ENCODE measurements at regions not wholly inside any gene's neighbourhood (a gene's known extent, or its start where the extent isn't known, plus 50 kb on each side); places are given as distances from the start of the nearest gene placed in this dataset.

DNA sequence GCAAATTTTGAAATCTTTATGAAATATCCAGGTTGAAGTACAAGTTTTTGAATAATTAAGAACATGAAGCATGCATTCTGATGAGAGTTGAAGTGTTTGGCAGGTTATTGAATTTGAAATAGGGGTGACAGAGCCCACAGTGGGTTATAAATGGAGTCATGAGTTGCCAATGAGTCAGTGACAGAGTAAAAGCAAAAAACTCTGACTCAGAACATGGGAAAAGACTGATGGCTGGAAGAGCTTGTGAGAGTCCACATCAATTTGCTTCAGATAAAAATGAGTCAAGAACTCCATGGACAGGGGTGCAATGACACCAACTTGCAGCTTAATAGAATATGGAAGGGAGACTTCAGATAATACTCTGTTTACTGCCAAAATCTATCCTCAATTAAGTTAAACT, 105.3 kb downstream of the SLC6A15 start:
- DNase-seq (ENCODE audit: low read depth) = peak; percentile 83

GRCh38 chr12:84805474-84805858, 107.1 kb downstream of the SLC6A15 start:
- no peak for DNase-seq (ENCODE audit: low read depth)

DNA sequence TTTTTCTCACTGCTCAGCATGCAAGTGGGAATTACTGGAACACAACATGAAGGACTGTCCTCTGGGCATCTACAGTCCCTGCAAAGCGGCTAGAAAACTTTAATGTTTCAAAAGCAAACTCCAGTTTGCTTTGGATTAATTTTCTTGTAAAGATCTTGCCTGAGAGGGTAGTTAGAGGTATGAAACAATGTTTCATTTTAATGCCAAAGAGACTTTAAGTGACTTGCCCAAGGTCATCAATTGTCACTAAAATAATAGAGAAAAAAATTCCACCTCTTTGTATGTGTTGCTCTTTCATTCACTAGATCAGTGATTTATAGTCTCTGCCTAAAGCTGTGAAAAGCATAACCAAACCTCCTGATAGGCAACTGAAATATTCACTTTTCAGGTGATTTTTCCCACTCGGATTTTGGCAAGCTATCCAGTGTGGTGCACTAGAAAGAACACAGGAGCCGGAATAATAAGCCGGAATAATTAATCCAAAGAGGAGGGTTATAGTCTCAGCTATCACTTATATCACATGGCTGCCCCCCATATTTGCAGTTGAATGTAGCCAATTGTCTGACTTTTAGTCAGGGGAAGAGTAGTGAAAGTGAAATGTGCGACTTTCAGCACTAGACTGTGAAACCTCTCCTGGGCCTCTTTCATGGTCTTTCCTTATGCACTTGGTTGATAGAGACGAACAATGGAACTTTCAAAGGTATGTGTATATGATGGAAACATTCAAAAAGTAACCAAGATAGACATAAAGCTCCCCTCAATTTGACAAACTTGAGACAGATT, 107.7 kb downstream of the SLC6A15 start:
- DNase-seq (ENCODE audit: low read depth) = no peak

- no peak for DNase-seq (ENCODE audit: low read depth)
Measured at GRCh38 chr12:84803661-84804060, 108.9 kb downstream of the SLC6A15 start.

DNA sequence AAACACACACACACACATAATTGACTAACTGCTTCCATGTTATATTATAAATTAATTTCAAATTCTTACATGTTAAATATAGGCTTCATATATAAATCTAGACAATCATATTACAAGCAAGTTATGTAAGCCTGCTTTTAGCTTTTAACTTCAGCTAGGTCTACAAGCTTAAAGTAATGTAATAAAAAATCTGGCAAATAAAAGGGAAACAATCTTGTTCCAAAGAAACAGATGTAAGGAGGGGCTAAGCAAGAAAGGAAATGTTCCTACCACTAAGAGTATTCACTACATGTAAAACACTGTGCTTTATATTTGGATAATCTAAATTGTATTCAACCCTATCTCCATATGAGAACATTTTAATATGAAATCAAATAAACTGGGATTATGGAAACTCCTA, 110.4 kb downstream of the SLC6A15 start:
- DNase-seq (ENCODE audit: low read depth) = no peak

DNA sequence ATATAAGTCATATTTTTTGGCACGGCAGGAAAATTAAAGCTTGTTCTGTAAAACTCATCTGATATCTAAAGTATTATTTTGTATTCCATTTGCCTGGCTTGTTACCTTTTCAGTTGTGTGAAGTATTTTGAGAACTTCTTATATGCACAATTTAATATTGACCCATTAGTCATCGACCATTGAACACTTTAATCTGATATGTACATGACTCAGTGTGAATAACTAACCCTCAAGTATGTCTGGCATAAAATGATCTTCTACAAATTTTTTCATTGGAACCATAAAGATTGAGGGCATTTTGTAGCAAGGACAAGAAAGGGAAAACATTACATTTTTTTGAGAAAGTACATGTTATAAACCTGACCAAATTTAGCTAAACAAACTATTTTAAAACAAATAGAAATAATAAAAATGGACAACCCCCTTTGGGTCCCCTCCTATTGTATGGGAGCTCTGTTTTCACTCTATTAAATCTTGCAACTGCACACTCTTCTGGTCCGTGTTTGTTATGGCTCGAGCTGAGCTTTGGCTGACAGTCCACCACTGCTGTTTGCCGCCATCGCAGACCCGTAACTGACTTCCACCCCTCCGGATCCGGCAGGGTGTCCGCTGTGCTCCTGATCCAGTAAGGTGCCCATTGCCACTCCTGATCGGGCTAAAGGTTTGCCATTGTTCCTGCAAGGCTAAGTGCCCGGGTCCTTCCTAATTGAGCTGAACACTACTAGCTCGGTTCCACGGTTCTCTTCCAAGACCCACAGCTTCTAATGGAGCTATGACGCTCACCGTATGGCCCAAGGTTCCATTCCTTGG, 118.8 kb downstream of the SLC6A15 start:
- DNase-seq (ENCODE audit: low read depth) = peak; percentile 63

DNA sequence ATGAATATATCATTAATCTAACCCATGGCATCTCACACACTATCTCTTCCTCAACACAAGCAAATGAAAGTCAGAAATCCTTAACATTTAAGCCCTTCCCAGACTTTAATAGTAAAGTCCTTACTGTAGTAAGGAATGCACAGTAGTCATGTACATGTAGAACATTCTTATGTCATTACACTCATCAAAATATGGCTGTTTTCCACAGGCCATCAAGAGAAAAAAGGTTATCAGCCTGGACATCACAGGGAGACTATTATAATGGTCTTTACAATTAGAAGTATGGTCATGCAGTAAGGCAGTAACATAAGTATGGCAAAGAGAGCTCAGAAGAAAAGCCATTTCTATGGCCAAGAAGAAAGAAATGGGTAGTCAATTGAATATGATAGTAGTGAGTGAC, 121.2 kb downstream of the SLC6A15 start:
- DNase-seq (ENCODE audit: low read depth) = no peak

DNA sequence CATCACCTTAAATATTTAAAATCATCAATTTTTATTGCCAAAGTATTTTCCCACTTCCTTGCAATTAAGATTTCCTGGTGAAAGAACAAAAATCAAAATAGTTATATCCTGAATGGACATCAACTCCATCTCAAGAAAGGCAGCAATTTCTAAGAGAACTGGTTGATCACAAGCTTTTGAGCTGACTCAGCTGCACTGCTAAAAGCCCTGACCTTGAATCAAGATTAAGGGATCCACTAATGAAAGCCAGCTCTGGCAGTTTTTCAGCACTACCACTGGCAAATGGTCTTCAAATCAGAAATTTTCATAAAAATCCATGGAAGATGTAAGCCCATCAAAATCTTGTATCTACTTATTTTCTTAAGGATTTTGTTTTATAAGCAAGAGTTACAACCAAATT, 123.4 kb downstream of the SLC6A15 start:
- no peak for DNase-seq (ENCODE audit: low read depth)

DNA sequence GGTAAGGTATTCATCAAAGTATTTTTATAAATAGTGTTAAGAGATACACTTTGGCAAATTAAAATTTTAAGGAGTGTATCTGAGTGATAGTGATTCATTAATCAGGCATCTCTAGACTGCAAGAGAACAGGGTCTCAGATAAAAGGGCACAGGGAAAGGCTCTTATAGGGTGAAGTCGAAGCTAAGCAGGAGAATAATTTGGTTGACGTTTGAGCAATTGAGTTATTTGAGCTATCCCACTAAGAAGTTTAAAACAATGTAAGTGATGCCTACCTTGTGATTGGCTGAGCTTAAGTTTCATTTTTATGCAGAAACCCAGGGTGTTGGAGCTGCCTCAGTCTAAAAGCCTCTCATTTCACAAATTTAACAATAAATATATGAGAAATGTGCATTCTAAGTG, 125.3 kb downstream of the SLC6A15 start:
- DNase-seq (ENCODE audit: low read depth) = no peak

- no peak for DNase-seq (ENCODE audit: low read depth)
Measured at GRCh38 chr12:84786622-84787021, 126.0 kb downstream of the SLC6A15 start.

DNA sequence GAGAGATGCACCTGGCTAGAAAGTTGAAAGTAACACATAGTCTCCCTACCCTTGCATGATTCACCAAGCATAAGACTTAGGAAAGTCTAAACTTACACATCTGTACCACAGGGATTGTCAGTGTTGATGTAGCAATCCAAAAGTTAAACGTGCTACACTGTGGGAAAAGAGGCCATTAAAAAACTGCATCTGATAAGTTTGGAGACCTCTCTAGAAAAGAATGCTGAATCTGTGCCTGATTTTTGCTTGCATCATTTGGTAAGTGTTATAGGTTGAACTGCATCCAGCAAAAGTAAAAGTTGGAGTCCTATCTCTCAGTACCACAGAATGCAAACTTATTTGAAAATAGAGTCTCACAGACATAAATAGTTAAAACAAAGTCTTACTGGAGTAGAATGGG, 126.6 kb downstream of the SLC6A15 start:
- DNase-seq (ENCODE audit: low read depth) = no peak

- no peak for DNase-seq (ENCODE audit: low read depth)
Measured at GRCh38 chr12:84785281-84785680, 127.3 kb downstream of the SLC6A15 start.

DNA sequence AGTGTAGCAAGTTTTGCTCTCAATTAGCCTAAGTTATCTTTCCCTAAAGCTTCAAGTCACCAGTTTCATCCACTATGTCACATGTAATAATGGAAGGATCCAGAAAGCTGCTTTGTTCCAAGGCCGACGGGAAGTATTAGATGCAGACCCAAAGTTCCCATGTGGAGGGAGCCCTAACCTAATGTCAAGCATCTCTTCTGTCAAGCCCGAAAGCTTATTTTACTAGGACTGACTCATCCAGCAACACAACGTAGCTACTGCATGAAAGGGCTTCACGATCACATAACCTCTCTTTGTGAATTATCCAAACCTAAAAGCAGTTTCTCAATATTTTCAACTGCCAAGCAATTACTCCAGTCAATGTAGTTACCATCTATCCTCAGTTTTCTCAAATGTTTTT, 133.4 kb downstream of the SLC6A15 start:
- DNase-seq (ENCODE audit: low read depth) = peak; percentile 26

GRCh38 chr12:84772281-84772680, 140.3 kb downstream of the SLC6A15 start:
- peak; percentile 38 for DNase-seq (ENCODE audit: low read depth)

DNA sequence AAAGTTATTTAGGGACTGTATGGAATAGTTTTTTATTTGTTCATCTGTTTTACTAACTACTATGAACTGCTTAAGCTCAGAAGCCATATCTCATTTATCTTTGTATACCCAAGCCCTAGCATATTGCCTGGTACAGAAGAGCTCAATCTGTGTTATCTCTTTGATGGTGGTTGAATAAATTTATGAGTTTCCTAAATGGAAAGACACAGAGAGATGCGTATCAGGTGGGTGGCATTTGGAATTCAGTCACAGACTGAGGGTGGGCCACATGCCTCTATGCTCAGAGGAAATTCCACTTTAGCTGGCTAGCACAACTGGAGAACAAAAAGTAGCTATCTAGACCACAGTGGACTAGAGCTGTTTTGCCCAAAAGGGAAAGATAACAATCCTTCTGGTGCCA, 145.5 kb downstream of the SLC6A15 start:
- DNase-seq (ENCODE audit: low read depth) = no peak

DNA sequence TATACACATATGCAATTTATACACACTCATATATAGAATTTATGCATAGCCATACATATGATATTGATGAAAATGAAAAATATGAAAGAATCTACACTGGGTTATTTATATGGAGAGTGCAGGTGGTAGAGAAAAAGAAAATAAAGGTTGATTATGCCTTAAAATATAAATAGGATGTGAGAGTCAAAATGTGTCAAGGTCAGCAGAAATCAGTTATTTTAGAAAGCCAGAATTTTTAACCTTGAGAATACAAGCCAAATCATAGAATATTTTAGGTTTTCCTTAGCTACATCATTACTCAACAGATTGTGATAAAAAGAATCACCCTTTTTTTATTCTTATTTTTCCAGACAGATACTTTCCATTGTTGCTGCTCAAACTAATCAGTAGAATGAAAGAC, 146.2 kb downstream of the SLC6A15 start:
- no peak for DNase-seq (ENCODE audit: low read depth)

DNA sequence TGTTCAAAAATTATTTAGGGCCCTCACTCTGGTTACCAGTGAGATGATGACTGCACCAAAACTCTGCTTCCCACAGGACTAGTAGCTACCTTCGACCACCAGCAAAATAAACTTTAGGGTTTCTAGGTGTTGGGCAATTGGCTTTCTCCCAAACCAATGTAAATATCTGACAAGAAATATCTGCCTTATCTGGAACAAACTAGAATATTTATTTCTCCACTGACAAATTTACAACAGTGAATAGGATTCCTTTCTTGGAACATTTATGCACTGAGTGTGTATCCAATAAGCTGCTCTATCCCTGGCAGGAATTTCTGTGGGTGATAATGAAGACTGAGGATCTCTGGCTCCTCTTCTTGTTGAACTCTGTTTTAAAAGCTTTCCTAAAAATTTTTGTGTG, 148.6 kb downstream of the SLC6A15 start:
- DNase-seq (ENCODE audit: low read depth) = no peak

DNA sequence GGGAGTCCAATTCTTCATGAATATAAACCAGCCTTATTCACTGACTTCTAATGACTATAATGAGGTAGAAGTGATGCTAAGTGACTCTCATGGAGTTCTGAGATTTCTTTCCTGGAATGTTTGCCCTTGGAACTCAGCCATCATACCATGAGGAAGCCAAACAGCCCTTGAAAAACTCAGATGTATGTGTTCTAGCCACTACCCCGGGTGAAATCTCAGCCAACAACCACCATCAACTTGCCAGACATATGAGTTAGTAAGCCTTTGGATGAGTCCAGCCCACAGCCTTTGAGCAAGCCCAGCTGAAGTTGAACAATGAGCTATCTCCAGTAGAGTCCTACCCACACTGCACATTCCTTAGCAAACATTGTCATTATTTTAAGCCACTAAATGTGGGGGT, 149.5 kb downstream of the SLC6A15 start:
- DNase-seq (ENCODE audit: low read depth) = peak; percentile 15

- DNase-seq (ENCODE audit: low read depth) = peak; percentile 3
Measured at GRCh38 chr12:84760091-84760865, 152.3 kb downstream of the SLC6A15 start.

DNA sequence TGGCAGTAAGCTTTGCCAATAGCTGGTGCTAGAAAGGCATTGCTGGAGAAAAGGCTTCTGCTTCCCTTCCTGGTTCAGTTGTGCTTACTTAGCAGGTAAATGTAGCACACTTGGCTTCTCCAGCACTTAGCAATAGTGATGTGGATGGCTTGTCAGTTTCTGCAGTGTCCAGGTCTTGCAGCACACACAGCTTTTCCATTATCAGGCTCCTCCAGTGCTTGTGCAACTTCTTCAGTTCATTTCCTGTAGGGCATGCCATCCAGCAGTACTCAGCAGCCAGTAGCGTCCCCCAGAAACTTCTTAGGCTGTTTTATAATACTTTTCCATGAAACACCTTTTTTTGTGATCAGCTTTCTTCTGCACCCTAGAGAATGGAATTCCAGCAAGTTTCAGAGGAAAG, 154.6 kb downstream of the SLC6A15 start:
- DNase-seq (ENCODE audit: low read depth) = peak; percentile 56

- DNase-seq (ENCODE audit: low read depth) = peak; percentile 50
Measured at GRCh38 chr12:84756961-84757360, 155.6 kb downstream of the SLC6A15 start.

- no peak for DNase-seq (ENCODE audit: low read depth)
Measured at GRCh38 chr12:84745127-84745526, 167.5 kb downstream of the SLC6A15 start.

Data from HT1080 (cell line).